A549 (cell line): ENCODE measurements at regions not wholly inside any gene's neighbourhood (a gene's known extent, or its start where the extent isn't known, plus 50 kb on each side); places are given as distances from the start of the nearest gene placed in this dataset.
"Not testable (repeated sequence)": the region's sequence is repeated elsewhere in the genome, so short reads cannot be mapped to it uniquely, and the experiment has no call there.

Experiments
- ATAC-seq, 2 experiments: fragments of 200-7000 bp in 1 of 2; fragments of >200 bp in 1 of 2; cut with Nextera tagmentation in 1 of 2; cut with Tn5 transposase in 1 of 2; 3 replicates each; pipeline versions ENCODE4 v1.8.0 to v1.9.1; 2018 to 2020; ENCODE audit warnings: mild to moderate bottlenecking in 1 of 2, moderate library complexity in 1 of 2
- CTCF ChIA-PET: fragments of 300-600 bp; sonication (Branson Sonifier 250); formaldehyde crosslinking; extraction: SDS; loops from one replicate; lab custom pipeline; 2021; ENCODE audit warnings: antibody characterized with exemption, inconsistent platforms; lab: Yijun Ruan, JAX
- POLR2A ChIA-PET: fragments of 350-600 bp; formaldehyde crosslinking; extraction: SDS; loops from one replicate; lab custom pipeline; 2021; ENCODE audit warnings: antibody characterized with exemption, inconsistent platforms; lab: Yijun Ruan, JAX
- DNase-seq, 2 experiments: peaks; one replicate each; pipeline versions ENCODE4 v3.0.0 to v3.0.0-alpha.2; 2011 to 2016; ENCODE audit warnings: low read depth in 1 of 2, low spot score in 1 of 2
- FAIRE-seq: peaks from 2 replicates; lab custom pipeline; 2011; peaks lifted over from hg19 to GRCh38; lab: Jason Lieb, UNC
- H3K27ac ChIP-seq, 2 experiments: fragments of >200 bp; sonication (Bioruptor Twin); formaldehyde crosslinking; 3 replicates each; pipeline ENCODE4 v1.5.1; 2016 to 2017
- H3K4me1 ChIP-seq: fragments of >200 bp; sonication (Bioruptor Twin); formaldehyde crosslinking; 3 replicates; pipeline ENCODE4 v1.6.1; 2016
- H3K4me2 ChIP-seq: fragments of >200 bp; sonication (Bioruptor Twin); formaldehyde crosslinking; 3 replicates; pipeline ENCODE4 v1.6.1; 2016
- H3K4me3 ChIP-seq: fragments of >200 bp; sonication (Bioruptor Twin); formaldehyde crosslinking; 3 replicates; pipeline ENCODE4 v1.5.1; 2016
- H3K9me3 ChIP-seq: fragments of >200 bp; sonication (Bioruptor Twin); formaldehyde crosslinking; 3 replicates; pipeline ENCODE4 v1.6.1; 2016
- CEBPB ChIP-seq, 2 experiments: fragments of >200 bp in 1 of 2; sonication (Bioruptor Twin) in 1 of 2; formaldehyde crosslinking in 1 of 2; IDR thresholded peaks; 2 replicates each; pipeline ENCODE4 v1.6.1; 2012 to 2016
- CHD2 ChIP-seq: fragments of 150-350 bp; IDR thresholded peaks from 2 replicates; pipeline ENCODE4 v1.6.1; 2014; ENCODE audit warnings: low read length; ENCODE audit not compliant: partially characterized antibody
- EHF ChIP-seq: fragments of 250-450 bp; sonication (Bioruptor Pico); IDR thresholded peaks from 2 replicates; pipeline ENCODE4 v1.5.0; 2020; ENCODE audit warnings: mild to moderate bottlenecking
- EP300 ChIP-seq, 2 experiments: fragments of >200 bp; sonication (Bioruptor Twin); formaldehyde crosslinking; IDR thresholded peaks; 2 replicates in 1 of 2; 3 replicates in 1 of 2; pipeline ENCODE4 v1.6.1; 2016 to 2017
- FOSB ChIP-seq: fragments of 250-450 bp; sonication (Bioruptor Pico); IDR thresholded peaks from 2 replicates; pipeline ENCODE4 v1.5.0; 2020; ENCODE audit warnings: mild to moderate bottlenecking, moderate library complexity
- FOXS1 ChIP-seq: fragments of 250-450 bp; sonication (Bioruptor Pico); IDR thresholded peaks from 2 replicates; pipeline ENCODE4 v1.5.0; 2020; ENCODE audit warnings: mild to moderate bottlenecking, moderate library complexity
- HEYL ChIP-seq: fragments of 250-450 bp; sonication (Bioruptor Pico); IDR thresholded peaks from 2 replicates; pipeline ENCODE4 v1.8.0; 2021; ENCODE audit warnings: mild to moderate bottlenecking, moderate library complexity
- HOXA7 ChIP-seq: fragments of 250-450 bp; sonication (Bioruptor Pico); IDR thresholded peaks from 2 replicates; pipeline ENCODE4 v1.5.0; 2020; ENCODE audit warnings: mild to moderate bottlenecking, moderate library complexity
- JUNB ChIP-seq: fragments of >200 bp; sonication (Bioruptor Twin); formaldehyde crosslinking; IDR thresholded peaks from 2 replicates; pipeline ENCODE4 v1.6.1; 2016
- MAFK ChIP-seq: fragments of 450-650 bp; IDR thresholded peaks from 2 replicates; pipeline ENCODE4 v1.6.1; 2014; ENCODE audit not compliant: partially characterized antibody
- NFE2L2 ChIP-seq: fragments of 150-350 bp; conservative IDR thresholded peaks from 2 replicates; pipeline ENCODE4 v1.6.1; 2014; ENCODE audit warnings: low read length
- POLR2AphosphoS2 ChIP-seq: conservative IDR thresholded peaks from 2 replicates; pipeline ENCODE4 v1.6.1; 2012; ENCODE audit warnings: low read length, improper control_type of control experiment, inconsistent platforms
- RCOR1 ChIP-seq: fragments of 150-350 bp; IDR thresholded peaks from 2 replicates; pipeline ENCODE4 v1.6.1; 2014; ENCODE audit warnings: antibody characterized with exemption, low read length, low read depth
- SMC3 ChIP-seq: fragments of >200 bp; sonication (Bioruptor Twin); formaldehyde crosslinking; IDR thresholded peaks from 3 replicates; pipeline ENCODE4 v1.6.1; 2018; ENCODE audit warnings: inconsistent platforms
- SREBF2 ChIP-seq: fragments of 450-650 bp; IDR thresholded peaks from 2 replicates; pipeline ENCODE4 v1.6.1; 2014; ENCODE audit warnings: mild to moderate bottlenecking, moderate library complexity
- TP53 ChIP-seq: fragments of 250-450 bp; sonication (Bioruptor Pico); IDR thresholded peaks from 2 replicates; pipeline ENCODE4 v1.5.0; 2021; ENCODE audit warnings: mild to moderate bottlenecking, moderate library complexity
- ZC3H11A ChIP-seq: fragments of 450-650 bp; IDR thresholded peaks from 2 replicates; pipeline ENCODE4 v1.6.1; 2014; ENCODE audit warnings: antibody characterized with exemption, mild to moderate bottlenecking
- ZFP36 ChIP-seq: fragments of 450-650 bp; IDR thresholded peaks from 2 replicates; pipeline ENCODE4 v1.6.1; 2014; ENCODE audit warnings: borderline replicate concordance; ENCODE audit not compliant: partially characterized antibody
- WGBS: methylation state at CpG from one replicate; pipeline ENCODE4 v1.1.6; 2017; ENCODE audit errors: missing lambda C conversion rate; 5-methylcytosine and 5-hydroxymethylcytosine counted together
- TF ChIP-seq, protein P1 (sequence below): IDR thresholded peaks from 2 replicates; pipeline ENCODE4 v1.6.1; 2012
- TF ChIP-seq, protein P2 (sequence below): fragments of 200-600 bp; sonication (generic); IDR thresholded peaks from 2 replicates; pipeline ENCODE4 v1.6.1; 2016; ENCODE audit warnings: antibody characterized with exemption, mild to moderate bottlenecking, moderate library complexity
- TF ChIP-seq, protein P3 (sequence below): fragments of 450-650 bp; IDR thresholded peaks from 2 replicates; pipeline ENCODE4 v1.6.1; 2014; ENCODE audit warnings: antibody characterized with exemption

DNA sequence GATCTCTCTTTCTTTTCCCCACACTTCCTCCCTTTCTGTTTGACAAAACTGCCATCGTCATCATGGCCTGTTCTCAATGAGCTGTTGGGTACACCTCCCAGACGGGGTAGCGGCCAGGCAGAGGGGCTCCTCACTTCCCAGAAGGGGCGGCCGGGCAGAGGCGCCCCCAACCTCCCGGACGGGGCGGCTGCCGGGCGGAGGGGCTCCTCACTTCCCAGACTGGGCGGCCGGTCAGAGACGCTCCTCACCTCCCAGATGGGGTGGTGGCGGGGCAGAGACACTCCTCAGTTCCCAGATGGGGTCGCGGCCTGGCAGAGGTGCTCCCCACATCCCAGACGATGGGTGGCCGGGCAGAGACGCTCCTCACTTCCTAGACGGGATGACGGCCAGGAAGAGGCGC lies 184.3 kb upstream of the FRMD6 start:
- POLR2A ChIA-PET, DNase-seq, H3K27ac ChIP-seq, H3K9me3 ChIP-seq, CTCF ChIA-PET, ATAC-seq, FAIRE-seq, H3K4me3 ChIP-seq, H3K4me2 ChIP-seq, H3K4me1 ChIP-seq: not testable (repeated sequence)
- WGBS, result 96% methylated on average over 8 of the region's 23 CpGs

DNA sequence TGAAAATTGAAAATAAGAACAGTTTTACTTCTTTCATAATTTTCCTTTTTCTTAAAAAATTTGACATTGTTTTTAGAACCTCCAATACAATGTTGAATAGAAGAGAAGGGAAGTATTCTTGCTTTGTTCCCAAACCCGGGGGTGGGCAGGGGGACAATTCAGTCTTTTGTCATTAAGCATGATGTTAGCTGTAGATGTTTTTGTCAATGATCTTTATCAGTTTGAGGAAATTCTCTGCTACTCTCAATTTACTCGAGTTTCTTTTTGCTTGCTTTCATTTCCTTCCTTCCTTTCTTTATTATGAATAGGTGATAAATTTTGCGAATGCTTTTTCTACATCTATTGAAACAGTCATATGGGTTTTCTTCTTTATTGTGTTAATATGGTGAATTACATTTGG lies 183.2 kb upstream of the FRMD6 start:
- Histone ChIP-seq H3K9me3 (0 out of 3 replicates have a peak, but pooled peaks cover 2% of the 10 kb centered on the region), H3K27ac (no peak overlapping the region), H3K4me1 (no peaks in the 10 kb centered on the region), H3K4me3 (no peak overlapping the region), H3K4me2 (no peak overlapping the region)
- DNase-seq (no peak), ATAC-seq (no peak), FAIRE-seq (no peak)
- CTCF ChIA-PET, result no interaction called here
- POLR2A ChIA-PET, result no interaction called here
- WGBS, result 67% methylated on average over 3 of the region's 3 CpGs
- TF ChIP-seq SREBF2, result no peak
- no peak for TF ChIP-seq ZFP36
- TF ChIP-seq TP53 (CRISPR knock-in tag), result no peak
- no peak for TF ChIP-seq SMC3
- no peak for TF ChIP-seq ZC3H11A
- TF ChIP-seq, protein P1, sequence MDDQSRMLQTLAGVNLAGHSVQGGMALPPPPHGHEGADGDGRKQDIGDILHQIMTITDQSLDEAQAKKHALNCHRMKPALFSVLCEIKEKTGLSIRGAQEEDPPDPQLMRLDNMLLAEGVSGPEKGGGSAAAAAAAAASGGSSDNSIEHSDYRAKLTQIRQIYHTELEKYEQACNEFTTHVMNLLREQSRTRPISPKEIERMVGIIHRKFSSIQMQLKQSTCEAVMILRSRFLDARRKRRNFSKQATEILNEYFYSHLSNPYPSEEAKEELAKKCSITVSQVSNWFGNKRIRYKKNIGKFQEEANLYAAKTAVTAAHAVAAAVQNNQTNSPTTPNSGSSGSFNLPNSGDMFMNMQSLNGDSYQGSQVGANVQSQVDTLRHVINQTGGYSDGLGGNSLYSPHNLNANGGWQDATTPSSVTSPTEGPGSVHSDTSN, result no peak
- no peak for TF ChIP-seq FOXS1 (CRISPR knock-in tag)
- TF ChIP-seq JUNB, result no peak
- TF ChIP-seq EHF (CRISPR knock-in tag), result no peak

DNA sequence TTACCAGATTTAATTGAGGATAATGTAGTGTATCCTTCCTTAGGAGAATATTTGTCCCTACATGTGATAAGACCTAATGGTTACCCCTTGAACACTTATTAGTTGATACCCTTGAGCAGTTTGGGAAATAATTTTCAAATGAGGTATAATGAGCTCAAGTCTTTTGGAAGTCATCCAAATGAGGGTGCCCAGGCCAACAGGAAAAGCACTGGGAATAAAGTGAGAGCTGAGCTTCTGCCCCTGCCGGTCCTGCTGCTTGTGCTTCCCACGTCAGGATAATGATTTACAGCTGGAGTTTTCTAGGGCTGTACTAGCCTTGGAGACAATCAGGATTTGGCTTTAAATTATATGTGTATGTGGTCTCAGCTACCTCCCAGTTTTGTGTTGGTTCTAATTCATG lies 178.8 kb upstream of the FRMD6 start:
- WGBS, result 80% methylated on average over 2 of the region's 2 CpGs
- ATAC-seq (no peak), FAIRE-seq (no peak), DNase-seq (no peak)
- CTCF ChIA-PET, result interaction anchor here (1.1 to 1.3 kb wide), 2 partner anchors 43 to 178 kb away, joined by 3 read pairs; no protein-coding TSS in a partner anchor
- no peak overlapping the region for H3K27ac ChIP-seq
- no peaks in the 10 kb centered on the region for H3K9me3 ChIP-seq
- no peak for TF ChIP-seq FOSB (CRISPR knock-in tag)
- TF ChIP-seq EP300 (IDR thresholded peaks at IDR 0.05), result no peak
- TF ChIP-seq NFE2L2, result no peak
- no peak for TF ChIP-seq HEYL (CRISPR knock-in tag)
- no peak for TF ChIP-seq JUNB
- TF ChIP-seq CEBPB (IDR thresholded peaks at IDR 0.05), result no peak
- TF ChIP-seq CHD2, result no peak
- no peak for TF ChIP-seq RCOR1
- no peak for TF ChIP-seq POLR2AphosphoS2
- no peak for TF ChIP-seq TP53 (CRISPR knock-in tag)
- TF ChIP-seq, protein P2, sequence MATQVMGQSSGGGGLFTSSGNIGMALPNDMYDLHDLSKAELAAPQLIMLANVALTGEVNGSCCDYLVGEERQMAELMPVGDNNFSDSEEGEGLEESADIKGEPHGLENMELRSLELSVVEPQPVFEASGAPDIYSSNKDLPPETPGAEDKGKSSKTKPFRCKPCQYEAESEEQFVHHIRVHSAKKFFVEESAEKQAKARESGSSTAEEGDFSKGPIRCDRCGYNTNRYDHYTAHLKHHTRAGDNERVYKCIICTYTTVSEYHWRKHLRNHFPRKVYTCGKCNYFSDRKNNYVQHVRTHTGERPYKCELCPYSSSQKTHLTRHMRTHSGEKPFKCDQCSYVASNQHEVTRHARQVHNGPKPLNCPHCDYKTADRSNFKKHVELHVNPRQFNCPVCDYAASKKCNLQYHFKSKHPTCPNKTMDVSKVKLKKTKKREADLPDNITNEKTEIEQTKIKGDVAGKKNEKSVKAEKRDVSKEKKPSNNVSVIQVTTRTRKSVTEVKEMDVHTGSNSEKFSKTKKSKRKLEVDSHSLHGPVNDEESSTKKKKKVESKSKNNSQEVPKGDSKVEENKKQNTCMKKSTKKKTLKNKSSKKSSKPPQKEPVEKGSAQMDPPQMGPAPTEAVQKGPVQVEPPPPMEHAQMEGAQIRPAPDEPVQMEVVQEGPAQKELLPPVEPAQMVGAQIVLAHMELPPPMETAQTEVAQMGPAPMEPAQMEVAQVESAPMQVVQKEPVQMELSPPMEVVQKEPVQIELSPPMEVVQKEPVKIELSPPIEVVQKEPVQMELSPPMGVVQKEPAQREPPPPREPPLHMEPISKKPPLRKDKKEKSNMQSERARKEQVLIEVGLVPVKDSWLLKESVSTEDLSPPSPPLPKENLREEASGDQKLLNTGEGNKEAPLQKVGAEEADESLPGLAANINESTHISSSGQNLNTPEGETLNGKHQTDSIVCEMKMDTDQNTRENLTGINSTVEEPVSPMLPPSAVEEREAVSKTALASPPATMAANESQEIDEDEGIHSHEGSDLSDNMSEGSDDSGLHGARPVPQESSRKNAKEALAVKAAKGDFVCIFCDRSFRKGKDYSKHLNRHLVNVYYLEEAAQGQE, result no peak
- H3K4me2 ChIP-seq, result no peak overlapping the region
- no peak overlapping the region for H3K4me3 ChIP-seq
- POLR2A ChIA-PET, result no interaction called here
- H3K4me1 ChIP-seq, result no peaks in the 10 kb centered on the region

- POLR2A ChIA-PET, result no interaction called here
Observed at GRCh38 chr14:51473351-51473750, 178.4 kb upstream of the FRMD6 start.

More at GRCh38 chr14:51473351-51473750, 178.4 kb upstream of the FRMD6 start:
- no peak overlapping the region for H3K4me3 ChIP-seq
- ATAC-seq (no peak), FAIRE-seq (no peak), DNase-seq (no peak)
- no peak overlapping the region for H3K27ac ChIP-seq
- CTCF ChIA-PET, result interaction anchor here (1.3 kb wide), 1 partner anchor 43 kb away, joined by 3 read pairs; no protein-coding TSS in a partner anchor
- no peaks in the 10 kb centered on the region for H3K9me3 ChIP-seq
- no peaks in the 10 kb centered on the region for H3K4me1 ChIP-seq
- no peak for TF ChIP-seq RCOR1
- no peak for TF ChIP-seq EHF (CRISPR knock-in tag)
- no peak for TF ChIP-seq JUNB
- no peak for TF ChIP-seq HOXA7 (CRISPR knock-in tag)
- no peak for TF ChIP-seq HEYL (CRISPR knock-in tag)
- TF ChIP-seq FOXS1 (CRISPR knock-in tag), result no peak
- no peak for TF ChIP-seq MAFK
- TF ChIP-seq, protein P3, sequence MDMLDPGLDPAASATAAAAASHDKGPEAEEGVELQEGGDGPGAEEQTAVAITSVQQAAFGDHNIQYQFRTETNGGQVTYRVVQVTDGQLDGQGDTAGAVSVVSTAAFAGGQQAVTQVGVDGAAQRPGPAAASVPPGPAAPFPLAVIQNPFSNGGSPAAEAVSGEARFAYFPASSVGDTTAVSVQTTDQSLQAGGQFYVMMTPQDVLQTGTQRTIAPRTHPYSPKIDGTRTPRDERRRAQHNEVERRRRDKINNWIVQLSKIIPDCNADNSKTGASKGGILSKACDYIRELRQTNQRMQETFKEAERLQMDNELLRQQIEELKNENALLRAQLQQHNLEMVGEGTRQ, result no peak
- H3K4me2 ChIP-seq, result no peak overlapping the region
- 92% methylated on average over 4 of the region's 4 CpGs for WGBS
